Stimulated activated naive CD4-positive, alpha-beta T cell (primary cell): ENCODE measurements at regions not wholly inside any gene's neighbourhood (a gene's known extent, or its start where the extent isn't known, plus 50 kb on each side); places are given as distances from the start of the nearest gene placed in this dataset.

Source experiments
- DNase-seq, 6 experiments: peaks; one replicate each; lab custom pipeline; 2025; lab: John Stamatoyannopoulos, UW

- no peak for DNase-seq
These were observed 177.3 kb upstream of the C9orf72 start for GRCh38 chr9:27750566-27750965.

GRCh38 chr9:27752069-27752468 lies 178.8 kb upstream of the C9orf72 start:
- DNase-seq: no peak

- no peak for DNase-seq
These were observed 182.6 kb upstream of the C9orf72 start for GRCh38 chr9:27755846-27756245.

GRCh38 chr9:27756418-27756817 lies 183.1 kb upstream of the C9orf72 start:
- DNase-seq: no peak

- no peak for DNase-seq
These were observed 190.6 kb upstream of the C9orf72 start for GRCh38 chr9:27763831-27764230.

- no peak for DNase-seq
These were observed 192.2 kb upstream of the C9orf72 start for GRCh38 chr9:27765266-27766072.

- DNase-seq: no peak
These were observed 193.0 kb upstream of the C9orf72 start for GRCh38 chr9:27766073-27766835.

- DNase-seq: no peak
These were observed 195.5 kb upstream of the C9orf72 start for GRCh38 chr9:27768781-27769180.

- no peak for DNase-seq
These were observed 197.3 kb upstream of the C9orf72 start for GRCh38 chr9:27770541-27770940.

- DNase-seq: no peak
These were observed 198.7 kb upstream of the C9orf72 start for GRCh38 chr9:27771803-27772545.

- DNase-seq: no peak
These were observed 211.8 kb upstream of the C9orf72 start for GRCh38 chr9:27784847-27785713.

- DNase-seq: no peak
These were observed 212.4 kb upstream of the C9orf72 start for GRCh38 chr9:27785714-27786100.

- DNase-seq: no peak
These were observed 214.6 kb upstream of the C9orf72 start for GRCh38 chr9:27787891-27788290.

- no peak for DNase-seq
These were observed 218.0 kb upstream of the C9orf72 start for GRCh38 chr9:27791311-27791710.

- DNase-seq: no peak
These were observed 219.8 kb upstream of the C9orf72 start for GRCh38 chr9:27792971-27793689.

- no peak for DNase-seq
These were observed 226.0 kb upstream of the C9orf72 start for GRCh38 chr9:27799326-27799725.

GRCh38 chr9:27800159-27800558 lies 226.9 kb upstream of the C9orf72 start:
- DNase-seq: no peak

GRCh38 chr9:27800692-27801370 lies 227.6 kb upstream of the C9orf72 start:
- no peak for DNase-seq

GRCh38 chr9:27801545-27801944 lies 228.3 kb upstream of the C9orf72 start:
- no peak for DNase-seq

GRCh38 chr9:27802418-27802817 lies 229.1 kb upstream of the C9orf72 start:
- DNase-seq: no peak
